BE2C (cell line): ENCODE measurements at regions not wholly inside any gene's neighbourhood (a gene's known extent, or its start where the extent isn't known, plus 50 kb on each side); places are given as distances from the start of the nearest gene placed in this dataset.

Experiments
- DNase-seq: peaks from one replicate; pipeline ENCODE4 v3.0.0-alpha.2; 2020
- H3K27me3 ChIP-seq: fragments of 250-450 bp; sonication (Bioruptor Pico); 2 replicates; pipeline ENCODE4 v1.5.1; 2020; ENCODE audit warnings: mild to moderate bottlenecking
- H3K36me3 ChIP-seq: fragments of 250-450 bp; sonication (Bioruptor Pico); 2 replicates; pipeline ENCODE4 v1.5.1; 2020; ENCODE audit warnings: mild to moderate bottlenecking
- H3K4me1 ChIP-seq: fragments of 250-450 bp; sonication (Bioruptor Pico); 2 replicates; pipeline ENCODE4 v1.5.1; 2020
- H3K4me3 ChIP-seq: 2 replicates; pipeline ENCODE4 v1.5.1; 2011; ENCODE audit warnings: low read depth, low read length
- H3K9me3 ChIP-seq: fragments of 250-450 bp; sonication (Bioruptor Pico); 2 replicates; pipeline ENCODE4 v1.5.1; 2020
- CTCF ChIP-seq: IDR thresholded peaks from 2 replicates; pipeline ENCODE4 v1.5.1; 2012; ENCODE audit warnings: mild to moderate bottlenecking, low read depth, low read length

DNA sequence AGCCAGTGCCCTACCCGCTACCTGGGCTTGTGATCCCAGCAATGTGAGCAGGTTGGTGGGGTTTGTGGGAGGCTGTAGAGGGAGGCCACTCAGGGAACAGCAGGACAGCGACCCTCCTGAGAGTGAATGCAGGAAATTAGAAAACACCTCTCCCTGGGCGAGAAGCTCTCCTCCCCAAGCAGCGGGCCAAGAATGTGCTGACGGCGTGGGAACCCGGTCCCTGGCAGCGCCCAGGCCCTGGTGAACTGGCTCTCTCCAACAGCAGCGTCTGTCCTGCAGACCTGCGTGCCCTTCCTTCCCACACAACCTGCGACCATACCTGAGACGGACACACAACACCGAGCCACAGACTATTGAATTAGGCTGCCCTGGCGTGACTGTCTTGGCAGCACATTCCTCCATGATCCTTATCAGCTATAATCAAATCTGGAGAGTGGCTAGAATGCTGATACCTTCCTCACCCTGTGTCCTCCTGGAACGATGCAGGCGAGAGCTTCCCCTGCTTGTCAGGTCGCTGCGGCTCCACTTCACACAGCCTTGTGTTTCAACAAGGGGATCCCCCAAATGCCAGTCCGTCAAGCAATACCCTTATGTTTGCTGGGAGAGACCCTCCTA is 114.8 kb upstream of the GSC start:
- Histone ChIP-seq H3K36me3 (no peaks in the 10 kb centered on the region), H3K9me3 (no peaks in the 10 kb centered on the region), H3K4me3 (no peak overlapping the region), H3K4me1 (no peaks in the 10 kb centered on the region), H3K27me3 (peaks cover 4% of the 10 kb centered on the region; the same call in 1 of the 2 replicates)
- DNase-seq: no peak
- TF ChIP-seq CTCF: no peak

DNA sequence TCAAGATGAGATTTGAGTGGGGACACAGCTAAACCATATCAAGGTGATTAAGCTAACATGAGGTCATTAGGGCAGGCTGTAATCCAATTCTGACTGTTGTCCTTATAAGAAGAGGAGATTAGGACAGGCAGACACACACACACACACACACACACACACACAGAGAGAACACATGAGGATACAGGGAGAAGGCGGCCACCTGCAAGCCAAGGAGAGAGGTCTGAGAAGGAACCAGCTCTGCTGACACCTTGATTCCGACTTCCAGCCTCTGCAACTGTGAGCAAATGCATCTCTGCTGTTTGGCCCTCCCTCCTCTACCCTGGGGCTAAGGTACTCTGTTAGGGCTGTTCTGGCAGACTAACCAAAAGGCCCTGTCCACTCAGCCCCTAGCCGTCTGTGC is 112.5 kb upstream of the GSC start:
- TF ChIP-seq CTCF: no peak
- H3K27me3 ChIP-seq: peaks cover 6% of the 10 kb centered on the region

GRCh38 chr14:94880876-94881275 is 111.0 kb upstream of the GSC start:
- H3K4me1 ChIP-seq: no peaks in the 10 kb centered on the region
- no peak for TF ChIP-seq CTCF
- no peak for DNase-seq
- H3K4me3 ChIP-seq: no peak overlapping the region
- peaks cover 12% of the 10 kb centered on the region for H3K27me3 ChIP-seq
- no peaks in the 10 kb centered on the region for H3K9me3 ChIP-seq
- no peaks in the 10 kb centered on the region for H3K36me3 ChIP-seq

More for the DNA sequence above, 112.5 kb upstream of the GSC start:
- Histone ChIP-seq H3K4me1 (no peaks in the 10 kb centered on the region), H3K36me3 (no peaks in the 10 kb centered on the region), H3K4me3 (no peak overlapping the region), H3K9me3 (no peaks in the 10 kb centered on the region)
- no peak for DNase-seq

- Histone ChIP-seq H3K27me3 (peaks cover 17% of the 10 kb centered on the region), H3K4me3 (no peak overlapping the region), H3K4me1 (no peaks in the 10 kb centered on the region), H3K9me3 (no peaks in the 10 kb centered on the region), H3K36me3 (no peaks in the 10 kb centered on the region)
- TF ChIP-seq CTCF: no peak
- no peak for DNase-seq
These were observed 110.2 kb upstream of the GSC start for GRCh38 chr14:94880106-94880505.

- H3K36me3 ChIP-seq: no peaks in the 10 kb centered on the region
- H3K4me3 ChIP-seq: no peak overlapping the region
- peaks cover 13% of the 10 kb centered on the region for H3K27me3 ChIP-seq
- DNase-seq: no peak
- TF ChIP-seq CTCF: no peak
- no peaks in the 10 kb centered on the region for H3K9me3 ChIP-seq
- H3K4me1 ChIP-seq: no peaks in the 10 kb centered on the region
These were observed 109.6 kb upstream of the GSC start for GRCh38 chr14:94879537-94879936.

DNA sequence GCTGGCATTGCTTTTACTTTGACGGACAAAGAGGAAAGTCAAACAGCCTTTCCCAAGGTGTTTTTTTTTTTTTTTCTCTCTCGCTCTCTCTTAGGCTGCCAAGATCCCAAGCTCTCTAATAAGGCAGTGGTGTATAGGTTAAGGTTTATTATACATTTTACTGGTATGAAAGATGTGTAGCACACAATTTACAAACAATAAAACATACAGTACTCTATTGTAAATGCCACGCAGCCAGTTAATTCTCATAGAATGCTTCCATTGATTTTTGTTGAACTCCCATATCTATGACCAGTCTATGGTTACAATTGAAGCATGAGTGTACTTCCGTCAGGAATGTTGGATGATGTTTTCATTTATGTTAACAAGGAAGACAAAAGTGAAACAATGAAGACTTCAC is 106.4 kb upstream of the GSC start:
- Histone ChIP-seq H3K4me1 (no peaks in the 10 kb centered on the region), H3K9me3 (no peaks in the 10 kb centered on the region), H3K36me3 (no peaks in the 10 kb centered on the region), H3K27me3 (peaks cover 16% of the 10 kb centered on the region), H3K4me3 (no peak overlapping the region)
- no peak for DNase-seq
- no peak for TF ChIP-seq CTCF
